HEK293T (cell line): ENCODE measurements at regions not wholly inside any gene's neighbourhood (a gene's known extent, or its start where the extent isn't known, plus 50 kb on each side); places are given as distances from the start of the nearest gene placed in this dataset.

Source experiments
- ARNT ChIP-seq: fragments of 450-650 bp; IDR thresholded peaks from 2 replicates; pipeline ENCODE4 v1.6.1; 2017; ENCODE audit warnings: mild to moderate bottlenecking
- BHLHE40 ChIP-seq: fragments of 450-650 bp; IDR thresholded peaks from 2 replicates; pipeline ENCODE4 v1.6.1; 2016; ENCODE audit warnings: mild to moderate bottlenecking, moderate library complexity, borderline replicate concordance
- CTBP1 ChIP-seq: fragments of 450-650 bp; IDR thresholded peaks from 2 replicates; pipeline ENCODE4 v1.6.1; 2016; ENCODE audit warnings: borderline replicate concordance
- ELF4 ChIP-seq: fragments of 450-650 bp; IDR thresholded peaks from 2 replicates; pipeline ENCODE4 v1.6.1; 2017; ENCODE audit warnings: antibody characterized with exemption
- FOXA1 ChIP-seq: fragments of 450-650 bp; IDR thresholded peaks from 2 replicates; pipeline ENCODE4 v1.6.1; 2016; ENCODE audit warnings: mild to moderate bottlenecking
- FOXK2 ChIP-seq: fragments of 450-650 bp; IDR thresholded peaks from 2 replicates; pipeline ENCODE4 v1.6.1; 2016; ENCODE audit warnings: mild to moderate bottlenecking
- FOXM1 ChIP-seq: fragments of 450-650 bp; IDR thresholded peaks from 2 replicates; pipeline ENCODE4 v1.6.1; 2017; ENCODE audit warnings: mild to moderate bottlenecking, borderline replicate concordance
- HDGF ChIP-seq: fragments of 450-650 bp; IDR thresholded peaks from 2 replicates; pipeline ENCODE4 v1.6.1; 2017; ENCODE audit warnings: antibody characterized with exemption, borderline replicate concordance
- LEF1 ChIP-seq: fragments of 450-650 bp; IDR thresholded peaks from 2 replicates; pipeline ENCODE4 v1.6.1; 2017; ENCODE audit warnings: mild to moderate bottlenecking, borderline replicate concordance
- NFRKB ChIP-seq: fragments of 450-650 bp; IDR thresholded peaks from 2 replicates; pipeline ENCODE4 v1.6.1; 2016; ENCODE audit warnings: mild to moderate bottlenecking, moderate library complexity
- PKNOX1 ChIP-seq: fragments of 450-650 bp; IDR thresholded peaks from 2 replicates; pipeline ENCODE4 v1.6.1; 2016
- SP1 ChIP-seq: fragments of 450-650 bp; IDR thresholded peaks from 2 replicates; pipeline ENCODE4 v1.6.1; 2017
- SUZ12 ChIP-seq: fragments of 450-650 bp; IDR thresholded peaks from 2 replicates; pipeline ENCODE4 v1.6.1; 2016; ENCODE audit warnings: mild to moderate bottlenecking
- ZNF384 ChIP-seq: fragments of 450-650 bp; IDR thresholded peaks from 2 replicates; pipeline ENCODE4 v1.6.1; 2016

GRCh38 chr1:115539736-115540135 lies 102.0 kb upstream of the VANGL1 start:
- TF ChIP-seq SP1 (no peak), FOXM1 (no peak), ZNF384 (no peak), BHLHE40 (no peak), FOXK2 (no peak), NFRKB (no peak), ELF4 (no peak), HDGF (no peak), CTBP1 (no peak), SUZ12 (no peak), FOXA1 (no peak), PKNOX1 (no peak), ARNT (no peak), LEF1 (no peak)
